Stimulated activated CD4-positive, alpha-beta T cell treated with anti-CD3 and anti-CD28 coated beads, TNF-alpha, amount 100 ng/mL, for 1 hour (primary cell): ENCODE measurements at regions not wholly inside any gene's neighbourhood (a gene's known extent, or its start where the extent isn't known, plus 50 kb on each side); places are given as distances from the start of the nearest gene placed in this dataset.
"Not testable (repeated sequence)": the region's sequence is repeated elsewhere in the genome, so short reads cannot be mapped to it uniquely, and the experiment has no call there.

Source experiments
- DNase-seq, 3 donors: peaks; one replicate each; pipeline ENCODE4 v3.0.0-alpha.2; 2020; ENCODE audit warnings: low read depth in 3 of 3, low spot score in 1 of 3

- DNase-seq = not testable (repeated sequence)
Observed at GRCh38 chr2:64280812-64281211, 136.6 kb upstream of the PELI1 start.

DNA sequence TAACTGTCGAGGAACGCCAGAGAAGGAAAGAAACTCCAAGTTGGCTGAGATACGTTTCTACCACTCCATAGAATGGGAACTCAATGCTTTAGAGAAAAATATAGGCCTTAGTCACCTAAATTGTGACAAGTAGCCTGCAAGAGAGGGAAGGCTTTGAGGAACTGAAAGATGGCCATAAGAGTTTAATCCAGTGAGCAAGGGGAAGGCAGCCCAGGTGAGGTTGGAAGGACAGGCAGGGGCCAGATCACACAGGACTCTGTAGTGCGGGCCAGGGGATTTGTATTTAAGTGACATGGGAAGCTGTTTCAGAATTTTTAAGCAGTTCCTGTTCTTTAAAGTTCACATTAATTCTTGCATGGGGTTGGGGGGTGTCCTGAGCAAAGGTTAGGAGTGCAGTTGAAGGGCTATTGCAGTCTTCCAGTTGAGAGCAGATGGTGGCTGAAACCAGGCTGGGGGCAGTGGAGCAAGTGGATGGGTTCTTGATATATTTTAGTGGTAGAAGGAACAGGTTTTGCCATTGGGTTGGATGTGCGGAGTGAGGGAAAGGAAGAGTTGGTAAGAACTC, 138.9 kb upstream of the PELI1 start:
- no peak for DNase-seq

- peak in 1 of 3 donors; percentile 3 for DNase-seq
Observed at GRCh38 chr2:64283641-64284361, 139.6 kb upstream of the PELI1 start.

GRCh38 chr2:64284751-64285150, 140.5 kb upstream of the PELI1 start:
- no peak for DNase-seq

DNA sequence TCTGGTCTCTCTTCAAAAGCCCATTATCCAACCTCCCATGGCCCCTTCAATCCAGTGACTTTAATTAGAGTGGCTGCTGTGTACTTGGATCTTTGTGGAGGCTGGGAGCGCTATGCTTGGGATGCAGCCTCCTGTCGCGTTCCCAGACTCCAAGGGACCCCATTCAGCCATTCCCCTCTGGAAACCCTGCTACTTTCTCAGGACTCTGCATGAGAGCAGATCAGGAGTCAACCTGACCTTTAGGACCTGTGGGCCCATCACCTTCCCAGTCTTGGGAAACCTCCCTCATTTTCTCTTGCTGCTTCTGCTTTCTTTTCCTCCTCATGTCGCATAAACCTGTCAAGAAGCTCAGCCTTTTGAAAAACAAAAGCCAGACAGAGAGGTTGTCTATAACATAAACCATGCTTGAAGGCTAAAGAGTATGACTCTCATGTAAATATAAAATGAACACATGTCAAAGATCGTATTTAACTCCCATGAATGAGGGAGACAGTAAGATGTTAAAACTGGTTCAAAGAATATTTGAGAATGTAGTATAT, 143.1 kb upstream of the PELI1 start:
- DNase-seq = no peak

GRCh38 chr2:64288321-64289193, 144.3 kb upstream of the PELI1 start:
- no peak for DNase-seq

DNA sequence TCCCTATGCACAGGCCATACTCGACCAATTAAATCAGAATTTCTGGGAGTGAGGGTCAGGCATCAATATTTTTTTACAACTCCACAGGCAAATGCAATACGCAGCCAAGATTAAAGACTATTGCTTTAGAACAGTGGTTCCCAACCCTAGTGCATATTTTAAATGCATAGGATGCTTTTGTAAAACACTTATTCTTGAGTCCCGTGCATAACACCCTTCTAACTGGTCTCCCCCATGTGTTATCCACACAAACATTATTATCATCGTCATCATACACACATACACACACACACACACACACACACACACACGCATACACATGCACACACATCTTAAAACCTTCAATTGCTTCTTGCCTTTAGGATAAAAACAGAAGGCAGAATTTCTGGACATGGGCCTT, 145.0 kb upstream of the PELI1 start:
- no peak for DNase-seq

DNA sequence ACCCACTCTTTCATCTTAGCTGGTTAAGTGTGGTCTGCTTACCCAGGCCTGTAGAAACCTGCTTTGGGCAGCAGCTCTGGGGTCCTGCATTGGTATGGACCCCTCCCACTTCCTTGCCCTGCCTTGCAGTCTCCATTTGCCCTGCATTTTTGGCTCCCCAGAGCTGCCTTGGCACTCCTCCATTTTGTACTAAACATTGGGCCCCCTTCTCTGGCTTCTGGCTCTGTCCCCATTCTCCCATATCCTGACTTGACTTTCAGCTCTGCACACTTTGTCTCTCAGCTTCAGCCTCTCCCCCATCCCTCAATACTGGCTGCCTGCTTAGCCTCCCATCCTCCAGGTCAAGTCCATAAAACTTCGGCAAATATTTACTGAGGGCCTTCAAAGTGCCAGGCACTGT, 145.5 kb upstream of the PELI1 start:
- DNase-seq = no peak

- DNase-seq = no peak
Observed at GRCh38 chr2:64291181-64291580, 147.0 kb upstream of the PELI1 start.

DNA sequence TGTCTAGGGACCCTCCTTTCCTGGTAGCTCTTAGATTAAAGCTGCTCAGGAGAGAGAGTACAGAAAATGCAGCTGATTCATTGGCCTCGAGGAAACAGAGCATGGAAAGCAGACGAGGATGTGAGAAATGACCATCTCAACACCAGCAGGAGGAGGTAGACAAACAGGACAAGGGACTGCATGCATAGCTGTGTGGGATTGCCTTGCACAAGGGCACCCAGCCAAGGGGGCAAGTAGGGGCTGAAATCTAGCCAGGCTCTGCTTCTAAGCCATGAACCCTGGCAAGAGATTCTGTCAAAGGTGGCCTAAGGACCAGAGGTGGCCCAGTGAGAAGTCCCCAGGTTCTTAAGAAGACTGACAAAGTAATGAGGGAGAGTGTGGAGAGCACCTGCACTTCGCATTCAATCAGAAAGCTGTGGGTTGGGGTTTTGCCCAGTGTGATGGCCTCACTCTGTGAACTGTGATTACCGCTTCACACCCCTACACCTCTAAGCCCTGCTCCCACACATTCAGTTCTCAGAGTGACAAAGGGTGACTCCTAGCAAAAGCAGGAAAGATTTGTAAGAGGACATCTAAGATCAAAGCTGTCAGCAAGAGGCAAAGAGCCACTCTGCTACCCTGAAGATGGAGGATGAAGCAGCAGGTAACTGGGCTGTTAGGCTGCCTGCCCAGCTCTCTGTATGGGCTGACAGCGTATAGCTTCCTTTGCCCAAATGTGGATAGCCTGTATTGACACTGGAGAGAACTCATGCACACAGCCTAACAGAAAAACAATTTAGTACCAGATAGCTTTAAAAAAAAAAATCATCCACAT, 151.3 kb upstream of the PELI1 start:
- no peak for DNase-seq

- no peak for DNase-seq
Observed at GRCh38 chr2:64296140-64296480, 151.9 kb upstream of the PELI1 start.

GRCh38 chr2:64296695-64297346, 152.6 kb upstream of the PELI1 start:
- DNase-seq = no peak

DNA sequence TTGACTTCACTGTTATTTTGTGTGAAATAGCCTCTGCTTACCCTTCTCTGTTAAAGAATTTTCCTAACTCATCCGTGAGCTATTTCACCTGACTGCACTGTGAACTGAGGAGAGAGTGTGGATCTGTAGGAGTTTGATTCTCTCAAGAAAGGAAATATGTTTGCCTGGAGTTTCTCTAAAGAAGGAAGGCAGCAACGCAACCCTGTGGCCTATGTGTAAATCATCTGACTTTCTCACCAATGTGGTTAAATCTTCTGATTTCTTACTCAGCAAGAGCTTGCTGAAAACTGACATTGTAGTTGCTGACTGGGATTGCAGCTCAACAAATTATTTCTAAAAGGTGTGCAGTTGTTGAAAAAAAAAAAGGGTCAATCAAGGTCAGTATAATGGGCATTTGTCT, 153.9 kb upstream of the PELI1 start:
- no peak for DNase-seq

DNA sequence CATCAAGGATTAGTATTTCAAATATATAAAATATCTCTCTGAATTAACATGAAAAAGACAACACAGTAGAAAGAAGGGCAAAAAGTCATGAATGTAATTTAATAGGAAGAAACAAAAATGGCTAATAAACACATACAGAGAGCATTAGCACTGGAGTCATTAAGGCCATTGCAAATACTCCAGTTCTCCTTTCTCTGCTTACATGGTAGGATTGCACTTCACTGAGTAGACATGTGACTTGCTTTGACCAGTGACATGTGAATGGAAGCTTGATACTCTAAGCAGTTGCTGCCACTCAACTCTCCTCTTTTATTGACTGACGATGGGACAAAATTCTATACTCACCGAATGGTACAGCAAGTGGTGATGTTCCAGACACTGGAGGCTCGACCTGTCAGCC, 153.9 kb upstream of the LGALSL start:
- no peak for DNase-seq

- no peak for DNase-seq
Observed at GRCh38 chr2:64303250-64303649, 150.7 kb upstream of the LGALSL start.

DNA sequence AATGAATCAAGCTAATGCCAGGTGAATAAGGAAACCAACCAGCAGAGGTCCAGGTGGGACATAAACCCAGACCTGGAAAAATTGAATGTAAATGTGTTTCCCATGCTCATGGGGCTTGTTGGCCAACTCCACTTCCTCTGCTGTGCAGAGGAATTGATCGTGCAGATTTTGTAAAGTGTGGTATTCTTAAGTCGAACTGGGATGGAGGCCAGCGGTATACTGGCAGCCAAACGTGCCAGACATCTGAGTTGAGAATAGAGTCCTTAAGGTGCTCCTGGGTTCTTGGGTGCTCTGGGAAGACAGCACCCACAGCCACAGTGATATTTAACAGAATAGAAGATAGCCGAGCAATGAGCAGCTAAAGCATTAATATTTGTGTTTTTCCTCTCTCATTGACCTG, 146.5 kb upstream of the LGALSL start:
- DNase-seq = no peak

GRCh38 chr2:64311191-64311910, 142.6 kb upstream of the LGALSL start:
- no peak for DNase-seq

GRCh38 chr2:64311948-64312621, 141.9 kb upstream of the LGALSL start:
- no peak for DNase-seq

DNA sequence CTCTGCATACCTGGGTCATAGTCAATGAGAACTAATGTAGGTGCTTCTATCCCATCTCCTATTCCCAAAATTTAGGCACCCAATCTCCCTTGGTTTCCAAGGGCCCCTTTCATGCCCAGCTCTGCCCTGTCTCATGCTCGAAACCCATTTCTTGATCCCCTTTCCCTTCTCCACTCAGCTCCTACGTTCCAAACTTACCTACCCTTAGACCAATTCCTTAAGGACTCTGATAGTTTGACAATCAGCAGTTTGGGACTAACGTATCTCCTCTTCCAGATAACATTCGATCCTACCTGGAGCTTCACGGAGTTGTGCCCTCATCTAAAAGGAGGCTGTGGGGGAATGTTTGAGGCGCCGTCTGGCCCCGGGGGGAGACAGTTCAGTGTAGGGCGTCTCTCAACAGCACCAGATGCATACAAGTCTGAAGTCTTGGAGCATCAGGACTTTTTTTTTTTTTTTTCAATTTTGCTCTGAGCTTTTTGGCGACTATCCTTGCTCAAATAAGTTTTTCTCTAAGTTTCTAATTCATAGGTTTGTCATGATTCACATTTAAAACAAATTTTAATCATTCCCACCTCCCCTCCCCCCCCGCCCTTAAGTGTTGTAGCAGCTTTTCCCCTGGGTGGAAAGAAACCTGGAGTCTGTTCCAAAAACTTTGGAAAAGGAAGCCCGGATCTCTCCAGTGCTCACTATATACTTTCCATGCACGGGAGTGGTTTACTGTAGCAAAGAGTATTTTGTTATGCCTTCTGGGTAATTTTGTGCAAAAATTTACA, 141.2 kb upstream of the LGALSL start:
- DNase-seq = no peak
